ENCODE measurements at regions not wholly inside any gene's neighbourhood (a gene's known extent, or its start where the extent isn't known, plus 50 kb on each side); places are given as distances from the start of the nearest gene placed in this dataset.
A peak's percentile ranks its signal among the peaks of the same experiment; 100 is the strongest.
"Not testable (repeated sequence)": the region's sequence is repeated elsewhere in the genome, so short reads cannot be mapped to it uniquely, and the experiment has no call there.

GRCh38 chr1:166695834-166696233 is 143.4 kb upstream of the POGK start:
- DNase-seq (ENCODE audit: low spot score), result not testable (repeated sequence)

- no peak for DNase-seq (ENCODE audit: low spot score)
These were observed 140.5 kb upstream of the POGK start for GRCh38 chr1:166698771-166699170.

GRCh38 chr1:166699613-166700012 is 139.7 kb upstream of the POGK start:
- no peak for DNase-seq (ENCODE audit: low spot score)

GRCh38 chr1:166700696-166701095 is 138.6 kb upstream of the POGK start:
- no peak for DNase-seq (ENCODE audit: low spot score)

GRCh38 chr1:166701603-166702100 is 137.6 kb upstream of the POGK start:
- DNase-seq (ENCODE audit: low spot score), result no peak

GRCh38 chr1:166703141-166703540 is 136.1 kb upstream of the POGK start:
- DNase-seq (ENCODE audit: low spot score), result no peak

- no peak for DNase-seq (ENCODE audit: low spot score)
These were observed 135.4 kb upstream of the POGK start for GRCh38 chr1:166703726-166704462.

GRCh38 chr1:166705376-166706289 is 133.6 kb upstream of the POGK start:
- no peak for DNase-seq (ENCODE audit: low spot score)

- DNase-seq (ENCODE audit: low spot score), result no peak
These were observed 122.7 kb upstream of the POGK start for GRCh38 chr1:166716620-166717019.

- DNase-seq (ENCODE audit: low spot score), result no peak
These were observed 118.1 kb upstream of the POGK start for GRCh38 chr1:166721145-166721544.

- peak; percentile 4 for DNase-seq (ENCODE audit: low spot score)
These were observed 108.9 kb upstream of the POGK start for GRCh38 chr1:166730299-166730888.

GRCh38 chr1:166738140-166738539 is 101.1 kb upstream of the POGK start:
- DNase-seq (ENCODE audit: low spot score), result no peak

- DNase-seq (ENCODE audit: low spot score), result no peak
These were observed 100.4 kb upstream of the POGK start for GRCh38 chr1:166738873-166739272.

GRCh38 chr1:166740668-166741276 is 98.5 kb upstream of the POGK start:
- no peak for DNase-seq (ENCODE audit: low spot score)

- DNase-seq (ENCODE audit: low spot score), result no peak
These were observed 76.0 kb upstream of the POGK start for GRCh38 chr1:166763318-166763717.

- DNase-seq (ENCODE audit: low spot score), result no peak
These were observed 72.3 kb upstream of the POGK start for GRCh38 chr1:166766942-166767341.

- not testable (repeated sequence) for DNase-seq (ENCODE audit: low spot score)
These were observed 54.6 kb upstream of the POGK start for GRCh38 chr1:166784646-166785045.

- DNase-seq (ENCODE audit: low spot score), result no peak
These were observed 53.3 kb upstream of the POGK start for GRCh38 chr1:166785987-166786386.

GRCh38 chr1:166789286-166789685 is 50.0 kb upstream of the POGK start:
- DNase-seq (ENCODE audit: low spot score), result no peak
